Mesothelial cell of epicardium (in vitro differentiated cells): ENCODE measurements at regions not wholly inside any gene's neighbourhood (a gene's known extent, or its start where the extent isn't known, plus 50 kb on each side); places are given as distances from the start of the nearest gene placed in this dataset.

Experiments
- DNase-seq, 2 experiments: peaks; one replicate each; pipeline ENCODE4 v3.0.0; 2021; ENCODE audit warnings: low spot score in 2 of 2; ENCODE audit not compliant: unreplicated experiment in 2 of 2
- H3K27ac Mint-ChIP-seq: 2 replicates; pipeline ENCODE4 v1.8.0; 2021; ENCODE audit warnings: mixed read lengths
- H3K27me3 Mint-ChIP-seq: 2 replicates; pipeline ENCODE4 v1.8.0; 2021; ENCODE audit warnings: low read depth, mixed read lengths
- H3K36me3 Mint-ChIP-seq: 2 replicates; pipeline ENCODE4 v1.8.0; 2021; ENCODE audit warnings: mixed read lengths
- H3K4me1 Mint-ChIP-seq: 2 replicates; pipeline ENCODE4 v1.8.0; 2021; ENCODE audit warnings: mixed read lengths
- H3K4me3 Mint-ChIP-seq: 2 replicates; pipeline ENCODE4 v1.8.0; 2021; ENCODE audit warnings: mild to moderate bottlenecking, moderate library complexity, mixed read lengths
- H3K9me3 Mint-ChIP-seq: 2 replicates; pipeline ENCODE4 v1.8.0; 2021; ENCODE audit warnings: mixed read lengths
- CTCF ChIP-seq: fragments of 200-600 bp; sonication (generic); IDR thresholded peaks from one replicate; pipeline ENCODE4 v1.5.0; 2021; ENCODE audit warnings: antibody characterized with exemption; ENCODE audit not compliant: unreplicated experiment

- Mint-ChIP-seq H3K36me3 (no peaks in the 10 kb centered on the region), H3K9me3 (no peaks in the 10 kb centered on the region), H3K27me3 (peaks cover 2% of the 10 kb centered on the region), H3K4me1 (peaks cover 15% of the 10 kb centered on the region), H3K4me3 (no peak overlapping the region), H3K27ac (peak overlapping the region; percentile 37)
- no peak for TF ChIP-seq CTCF
- peak in 1 of 2 experiments; percentile 52 for DNase-seq
Observed at GRCh38 chr1:105137543-105138457, 1388.1 kb downstream of the AMY1C start.

GRCh38 chr1:105138458-105138893 lies 1388.8 kb downstream of the AMY1C start:
- DNase-seq = no peak
- H3K4me1 Mint-ChIP-seq = peaks cover 15% of the 10 kb centered on the region
- H3K36me3 Mint-ChIP-seq = no peaks in the 10 kb centered on the region
- peaks cover 2% of the 10 kb centered on the region for H3K27me3 Mint-ChIP-seq
- TF ChIP-seq CTCF = no peak
- no peaks in the 10 kb centered on the region for H3K9me3 Mint-ChIP-seq
- no peak overlapping the region for H3K4me3 Mint-ChIP-seq
- peak overlapping the region; percentile 37 for H3K27ac Mint-ChIP-seq

GRCh38 chr1:105172788-105173187 lies 1423.1 kb downstream of the AMY1C start:
- H3K27me3 Mint-ChIP-seq = no peaks in the 10 kb centered on the region
- no peaks in the 10 kb centered on the region for H3K9me3 Mint-ChIP-seq
- H3K27ac Mint-ChIP-seq = no peak overlapping the region
- no peak overlapping the region for H3K4me3 Mint-ChIP-seq
- H3K36me3 Mint-ChIP-seq = no peaks in the 10 kb centered on the region
- no peak for DNase-seq
- no peaks in the 10 kb centered on the region for H3K4me1 Mint-ChIP-seq
- TF ChIP-seq CTCF = no peak

- DNase-seq = no peak
- H3K27me3 Mint-ChIP-seq = no peaks in the 10 kb centered on the region
- no peak overlapping the region for H3K4me3 Mint-ChIP-seq
- H3K4me1 Mint-ChIP-seq = no peaks in the 10 kb centered on the region
- H3K9me3 Mint-ChIP-seq = no peaks in the 10 kb centered on the region
- no peaks in the 10 kb centered on the region for H3K36me3 Mint-ChIP-seq
- H3K27ac Mint-ChIP-seq = no peak overlapping the region
- no peak for TF ChIP-seq CTCF
Observed at GRCh38 chr1:105180789-105181188, 1431.1 kb downstream of the AMY1C start.

GRCh38 chr1:105204836-105205371 lies 1455.2 kb downstream of the AMY1C start:
- Mint-ChIP-seq H3K27ac (no peak overlapping the region), H3K27me3 (no peaks in the 10 kb centered on the region), H3K4me1 (no peaks in the 10 kb centered on the region), H3K9me3 (peaks cover 12% of the 10 kb centered on the region), H3K36me3 (no peaks in the 10 kb centered on the region), H3K4me3 (no peak overlapping the region)
- TF ChIP-seq CTCF = no peak
- DNase-seq = no peak
